ENCODE measurements at regions not wholly inside any gene's neighbourhood (a gene's known extent, or its start where the extent isn't known, plus 50 kb on each side); places are given as distances from the start of the nearest gene placed in this dataset.

DNA sequence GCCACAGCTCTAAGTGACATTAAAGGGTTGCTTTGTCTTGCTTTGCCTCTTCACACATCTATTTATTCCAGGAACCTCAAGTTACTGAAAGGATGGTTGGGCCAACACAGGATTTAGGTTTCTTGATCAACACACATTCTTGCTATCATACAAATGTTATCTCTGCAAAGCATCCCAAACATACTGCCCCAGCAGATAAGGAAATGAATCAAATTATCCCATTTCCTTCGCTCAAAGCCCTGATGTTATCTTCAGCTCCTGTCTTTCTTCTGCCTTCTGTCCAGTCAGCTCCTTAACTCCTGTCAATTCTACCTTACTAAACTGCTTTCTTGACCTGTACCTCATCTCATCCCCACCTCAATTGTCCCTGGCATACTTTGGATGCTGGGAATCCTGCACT lies 355.9 kb upstream of the TENM4 start:
- ChIA-PET POLR2A (no interaction called here), CTCF (no interaction called here)
- DNase-seq (ENCODE audit: extremely low spot score): no peak
- TF ChIP-seq, protein P1, sequence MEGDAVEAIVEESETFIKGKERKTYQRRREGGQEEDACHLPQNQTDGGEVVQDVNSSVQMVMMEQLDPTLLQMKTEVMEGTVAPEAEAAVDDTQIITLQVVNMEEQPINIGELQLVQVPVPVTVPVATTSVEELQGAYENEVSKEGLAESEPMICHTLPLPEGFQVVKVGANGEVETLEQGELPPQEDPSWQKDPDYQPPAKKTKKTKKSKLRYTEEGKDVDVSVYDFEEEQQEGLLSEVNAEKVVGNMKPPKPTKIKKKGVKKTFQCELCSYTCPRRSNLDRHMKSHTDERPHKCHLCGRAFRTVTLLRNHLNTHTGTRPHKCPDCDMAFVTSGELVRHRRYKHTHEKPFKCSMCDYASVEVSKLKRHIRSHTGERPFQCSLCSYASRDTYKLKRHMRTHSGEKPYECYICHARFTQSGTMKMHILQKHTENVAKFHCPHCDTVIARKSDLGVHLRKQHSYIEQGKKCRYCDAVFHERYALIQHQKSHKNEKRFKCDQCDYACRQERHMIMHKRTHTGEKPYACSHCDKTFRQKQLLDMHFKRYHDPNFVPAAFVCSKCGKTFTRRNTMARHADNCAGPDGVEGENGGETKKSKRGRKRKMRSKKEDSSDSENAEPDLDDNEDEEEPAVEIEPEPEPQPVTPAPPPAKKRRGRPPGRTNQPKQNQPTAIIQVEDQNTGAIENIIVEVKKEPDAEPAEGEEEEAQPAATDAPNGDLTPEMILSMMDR (IDR thresholded peaks at IDR 0.05; ENCODE audit: control extremely low read depth, extremely low read depth, low read depth, missing control alignments): no peak

DNA sequence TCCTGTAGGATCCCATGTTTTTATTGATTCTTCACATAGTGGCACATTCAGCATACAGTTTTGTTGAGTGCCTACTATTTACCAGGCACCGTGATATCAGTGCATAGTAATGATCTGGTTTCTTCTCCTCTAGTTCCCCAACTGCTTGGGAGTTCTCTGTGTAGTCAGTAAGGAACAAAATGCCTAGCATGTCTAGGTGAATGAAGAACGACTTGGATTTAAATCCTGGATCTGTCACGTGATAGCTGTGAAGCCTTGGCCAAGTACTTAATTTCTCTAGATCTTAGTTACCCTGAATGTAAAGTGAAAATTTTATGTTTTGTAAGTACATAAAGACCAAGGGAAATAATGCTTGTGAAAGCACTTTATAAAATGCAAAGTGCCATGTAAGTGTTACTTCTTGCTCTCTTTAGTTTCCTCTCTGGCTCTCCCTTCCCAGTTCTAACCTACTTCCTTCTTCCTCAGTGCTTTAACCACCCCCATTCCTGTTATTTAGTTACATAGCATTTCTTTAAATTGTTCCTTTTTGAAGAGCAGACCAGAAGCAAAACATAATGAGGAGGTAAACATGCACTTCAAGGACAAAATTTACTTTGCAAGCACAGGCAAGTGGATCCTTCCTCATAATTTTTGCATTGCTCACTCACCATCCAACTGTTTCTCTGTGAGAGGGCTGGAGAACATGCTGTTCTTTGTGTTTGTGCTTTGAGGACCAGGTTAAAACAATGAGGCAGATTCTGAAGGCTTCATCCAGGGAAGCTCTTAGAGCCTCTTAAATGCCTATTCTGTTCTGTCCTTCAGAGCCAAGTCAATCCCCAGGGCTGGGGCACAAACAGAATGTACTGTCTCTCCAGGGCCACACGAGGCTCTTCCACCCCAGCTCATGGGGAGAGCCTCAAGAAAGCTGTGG lies 353.9 kb upstream of the TENM4 start:
- ChIA-PET CTCF (interaction anchor here (0.9 kb wide), 1 partner anchor 22 kb away, joined by 3 read pairs; no protein-coding TSS in a partner anchor), POLR2A (no interaction called here)
- TF ChIP-seq, protein P1 (IDR thresholded peaks at IDR 0.05; ENCODE audit: control extremely low read depth, extremely low read depth, low read depth, missing control alignments): no peak
- DNase-seq (ENCODE audit: extremely low spot score): no peak

DNA sequence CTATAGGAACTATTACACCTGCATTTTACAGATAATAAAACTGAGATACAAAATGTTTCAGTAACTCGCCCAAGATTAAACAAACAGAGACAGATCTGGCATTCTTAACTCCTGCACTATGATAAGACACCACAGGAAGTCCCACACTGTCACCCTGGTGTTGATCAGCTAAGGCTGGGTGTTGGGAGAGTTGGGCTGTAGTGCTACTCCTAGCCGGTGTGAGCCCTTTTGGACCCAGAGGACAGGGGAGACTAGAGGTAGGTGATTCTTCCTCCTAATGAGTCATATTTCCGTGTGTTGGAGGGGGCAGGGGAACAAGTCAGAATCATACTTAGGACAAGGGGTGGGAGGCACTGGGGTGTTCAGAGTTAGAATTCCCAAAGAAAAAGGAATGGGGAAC lies 353.2 kb upstream of the TENM4 start:
- DNase-seq (ENCODE audit: extremely low spot score): no peak
- ChIA-PET CTCF (no interaction called here), POLR2A (no interaction called here)
- TF ChIP-seq, protein P1 (IDR thresholded peaks at IDR 0.05; ENCODE audit: control extremely low read depth, extremely low read depth, low read depth, missing control alignments): no peak

DNA sequence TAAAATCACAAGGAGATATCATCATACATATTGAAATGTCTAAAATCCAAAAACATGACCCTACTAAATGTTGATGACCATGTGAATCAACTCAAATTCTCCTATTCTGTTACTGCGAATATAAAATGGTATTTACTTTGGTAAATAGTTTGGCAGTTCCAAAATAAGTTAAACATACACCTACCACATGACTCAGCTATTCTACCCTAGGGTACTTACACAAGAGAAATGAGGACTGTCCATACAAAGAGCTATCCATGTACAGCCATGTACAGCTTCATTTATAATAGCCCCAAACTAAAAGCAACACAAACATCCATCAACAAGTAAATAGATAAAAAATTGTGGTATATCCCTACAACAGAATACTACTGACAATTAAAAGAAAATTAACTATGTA lies 346.1 kb upstream of the TENM4 start:
- ChIA-PET CTCF (no interaction called here), POLR2A (no interaction called here)
- TF ChIP-seq, protein P1 (IDR thresholded peaks at IDR 0.05; ENCODE audit: control extremely low read depth, extremely low read depth, low read depth, missing control alignments): no peak
- no peak for DNase-seq (ENCODE audit: extremely low spot score)

DNA sequence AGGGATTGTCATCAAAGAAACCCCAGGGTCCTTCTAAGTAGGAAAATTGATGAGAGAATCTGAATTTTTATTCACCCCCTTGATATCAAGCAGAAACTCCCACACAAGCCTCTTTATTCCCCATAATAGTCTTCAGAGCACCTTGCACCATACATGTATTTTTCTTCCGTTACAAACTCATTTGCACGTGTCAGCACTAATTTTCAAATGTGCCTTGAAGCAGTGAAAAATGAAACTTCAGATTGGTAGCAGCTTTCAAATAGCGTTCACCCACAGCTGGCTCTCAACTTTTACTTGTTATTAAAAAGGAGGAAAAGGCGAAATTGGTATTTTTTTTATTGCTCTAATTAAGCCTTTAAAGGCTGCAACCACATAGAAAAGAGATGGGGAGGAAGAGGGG lies 343.0 kb upstream of the TENM4 start:
- no peak for DNase-seq (ENCODE audit: extremely low spot score)
- TF ChIP-seq, protein P1 (IDR thresholded peaks at IDR 0.05; ENCODE audit: control extremely low read depth, extremely low read depth, low read depth, missing control alignments): no peak
- ChIA-PET CTCF (interaction anchor here (1.1 kb wide), 1 partner anchor 18 kb away, joined by 3 read pairs; no protein-coding TSS in a partner anchor), POLR2A (no interaction called here)

DNA sequence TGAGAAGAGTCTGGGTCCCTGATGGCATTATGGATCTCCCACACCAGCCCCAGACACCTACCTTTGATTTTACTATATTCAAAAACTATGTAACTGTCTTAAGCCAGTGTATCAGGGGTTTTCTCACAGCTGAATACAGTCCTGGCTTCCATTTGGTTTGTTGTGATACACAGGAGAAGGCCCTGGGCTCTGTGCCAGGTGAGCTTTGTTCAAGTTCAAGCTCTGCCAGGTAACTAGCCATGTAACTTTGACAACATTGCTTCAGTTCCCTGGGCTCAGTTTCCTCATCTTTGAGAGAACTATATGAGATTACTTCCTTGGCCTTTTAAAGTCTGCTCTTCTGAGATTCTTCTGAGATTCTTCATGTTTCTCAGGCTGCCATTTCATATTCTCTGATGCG lies 327.5 kb upstream of the TENM4 start:
- CTCF ChIA-PET: no interaction called here
- POLR2A ChIA-PET: no interaction called here
- TF ChIP-seq, protein P1 (IDR thresholded peaks at IDR 0.05; ENCODE audit: control extremely low read depth, extremely low read depth, low read depth, missing control alignments): no peak
- DNase-seq (ENCODE audit: extremely low spot score): no peak
